ENCODE measurements at regions not wholly inside any gene's neighbourhood (a gene's known extent, or its start where the extent isn't known, plus 50 kb on each side); places are given as distances from the start of the nearest gene placed in this dataset.

- TF ChIP-seq CTCF (IDR thresholded peaks at IDR 0.05) (no peak), POLR2AphosphoS5 (IDR thresholded peaks at IDR 0.05) (no peak), POLR2A (IDR thresholded peaks at IDR 0.05) (no peak), EP300 (IDR thresholded peaks at IDR 0.05) (no peak)
These were observed 64.7 kb upstream of the CCND1 start for GRCh38 chr11:69576069-69576782.

Measured in suprapubic skin (tissue), 4 donors.